IMR-90 (cell line): ENCODE measurements at regions not wholly inside any gene's neighbourhood (a gene's known extent, or its start where the extent isn't known, plus 50 kb on each side); places are given as distances from the start of the nearest gene placed in this dataset.

Experiments used
- ATAC-seq: fragments of 200-7000 bp; cut with Tn5 transposase; 2 replicates; pipeline ENCODE4 v1.9.1; 2020; ENCODE audit warnings: low read depth, mild to moderate bottlenecking, moderate library complexity
- BruUV-seq: library from RNA; stranded (reverse); fragments of 400-500 nt; replicated peaks from 2 replicates; lab custom pipeline; 2021; lab: Mats Ljungman, UMichigan
- CTCF ChIA-PET: fragments of 300-600 bp; formaldehyde crosslinking; extraction: SDS; loops from one replicate; lab custom pipeline; 2021; ENCODE audit warnings: antibody characterized with exemption; lab: Yijun Ruan, JAX
- POLR2A ChIA-PET: fragments of 300-600 bp; sonication (Branson Sonifier 250); formaldehyde crosslinking; loops from one replicate; lab custom pipeline; 2022; ENCODE audit warnings: antibody characterized with exemption; ENCODE audit not compliant: unreplicated experiment; lab: Charles Lee
- DNase-seq: peaks from one replicate; pipeline ENCODE4 v3.0.0; 2013
- H2AFZ ChIP-seq: replicated peaks from 2 replicates; pipeline ENCODE3; 2013; ENCODE audit warnings: low read length, mild to moderate bottlenecking; ENCODE audit not compliant: poor library complexity
- H2AK5ac ChIP-seq: 2 replicates; pipeline ENCODE4 v1.6.1; 2013; ENCODE audit warnings: low read depth, low read length, inconsistent platforms
- H2AK9ac ChIP-seq: replicated peaks from 2 replicates; pipeline ENCODE3; 2013; ENCODE audit warnings: mild to moderate bottlenecking, low read depth, low read length, moderate library complexity; ENCODE audit not compliant: poor library complexity
- H2BK120ac ChIP-seq: 2 replicates; pipeline ENCODE4 v1.6.1; 2013; ENCODE audit warnings: low read depth, low read length, inconsistent platforms
- H2BK15ac ChIP-seq: 3 replicates; pipeline ENCODE4 v1.6.1; 2013; ENCODE audit warnings: low read depth, low read length, inconsistent platforms
- H2BK20ac ChIP-seq: 2 replicates; pipeline ENCODE4 v1.6.1; 2013; ENCODE audit warnings: low read depth, mild to moderate bottlenecking, inconsistent platforms, low read length, moderate library complexity
- H2BK5ac ChIP-seq: 2 replicates; pipeline ENCODE4 v1.6.1; 2013; ENCODE audit warnings: mild to moderate bottlenecking, low read depth, low read length, inconsistent platforms; ENCODE audit not compliant: poor library complexity, severe bottlenecking
- H3K14ac ChIP-seq: replicated peaks from 2 replicates; pipeline ENCODE4 v1.6.1; 2013; ENCODE audit warnings: low read depth, low read length, inconsistent platforms
- H3K18ac ChIP-seq: 2 replicates; pipeline ENCODE4 v1.6.1; 2013; ENCODE audit warnings: low read depth, low read length, control low read depth
- H3K23ac ChIP-seq: 2 replicates; pipeline ENCODE4 v1.6.1; 2013; ENCODE audit warnings: low read depth, low read length, inconsistent platforms
- H3K27ac ChIP-seq: 2 replicates; pipeline ENCODE4 v1.5.1; 2013; ENCODE audit warnings: mild to moderate bottlenecking, control low read depth, low read length; ENCODE audit not compliant: insufficient read depth
- H3K27me3 ChIP-seq: 2 replicates; pipeline ENCODE4 v1.6.1; 2013; ENCODE audit warnings: low read length; ENCODE audit not compliant: control insufficient read depth, insufficient read depth
- H3K36me3 ChIP-seq: 2 replicates; pipeline ENCODE4 v1.6.1; 2013; ENCODE audit warnings: low read length, mixed read lengths; ENCODE audit not compliant: control insufficient read depth, insufficient read depth
- H3K4ac ChIP-seq: 2 replicates; pipeline ENCODE4 v1.6.1; 2013; ENCODE audit warnings: low read depth, low read length, inconsistent platforms
- H3K4me1 ChIP-seq: 2 replicates; pipeline ENCODE4 v1.6.1; 2013; ENCODE audit warnings: low read length, mixed read lengths; ENCODE audit not compliant: control insufficient read depth, insufficient read depth
- H3K4me2 ChIP-seq: 2 replicates; pipeline ENCODE4 v1.6.1; 2013; ENCODE audit warnings: low read depth, mild to moderate bottlenecking, control low read depth, low read length, moderate library complexity
- H3K4me3 ChIP-seq: 2 replicates; pipeline ENCODE4 v1.5.1; 2013; ENCODE audit warnings: low read depth, mild to moderate bottlenecking, control low read depth, low read length, moderate library complexity; ENCODE audit not compliant: insufficient read depth
- H3K56ac ChIP-seq: 2 replicates; pipeline ENCODE4 v1.6.1; 2013; ENCODE audit warnings: low read length, inconsistent platforms; ENCODE audit not compliant: insufficient read depth; ENCODE audit errors: extremely low read depth
- H3K79me1 ChIP-seq, 2 experiments: 2 replicates each; pipeline ENCODE4 v1.6.1; 2013; ENCODE audit warnings: low read length in 2 of 2, inconsistent platforms in 1 of 2, low read depth in 1 of 2
- H3K9ac ChIP-seq: 2 replicates; pipeline ENCODE4 v1.6.1; 2013; ENCODE audit warnings: low read depth, low read length, control low read depth
- H3K9me1 ChIP-seq: 2 replicates; pipeline ENCODE4 v1.6.1; 2013; ENCODE audit warnings: low read length, inconsistent platforms; ENCODE audit not compliant: insufficient read depth
- H3K9me3 ChIP-seq: 2 replicates; pipeline ENCODE4 v1.6.1; 2013; ENCODE audit warnings: low read length; ENCODE audit not compliant: control insufficient read depth, insufficient read depth
- H4K20me1 ChIP-seq: 2 replicates; pipeline ENCODE4 v1.6.1; 2013; ENCODE audit warnings: low read length, inconsistent platforms; ENCODE audit not compliant: insufficient read depth
- H4K5ac ChIP-seq: 2 replicates; pipeline ENCODE4 v1.6.1; 2013; ENCODE audit warnings: mild to moderate bottlenecking, low read depth, low read length, control low read depth
- H4K8ac ChIP-seq, 2 experiments: 2 replicates each; pipeline ENCODE4 v1.6.1; 2013; ENCODE audit warnings: low read depth in 2 of 2, low read length in 2 of 2, control low read depth in 1 of 2, inconsistent platforms in 1 of 2
- H4K91ac ChIP-seq: 2 replicates; pipeline ENCODE4 v1.6.1; 2013; ENCODE audit warnings: low read depth, low read length, inconsistent platforms; ENCODE audit not compliant: insufficient read depth
- BHLHE40 ChIP-seq: fragments of 150-350 bp; IDR thresholded peaks from 2 replicates; pipeline ENCODE4 v1.6.1; 2016; ENCODE audit warnings: mild to moderate bottlenecking, low read depth, low read length
- CEBPB ChIP-seq: IDR thresholded peaks from 2 replicates; pipeline ENCODE4 v1.6.1; 2012; ENCODE audit warnings: low read depth, low read length, improper control_type of control experiment
- CHD1 ChIP-seq: IDR thresholded peaks from 2 replicates; pipeline ENCODE4 v1.6.1; 2012; ENCODE audit warnings: low read depth, low read length, improper control_type of control experiment
- CTCF ChIP-seq: conservative IDR thresholded peaks from 2 replicates; pipeline ENCODE4 v1.5.1; 2012; ENCODE audit warnings: mild to moderate bottlenecking, low read depth, low read length, improper control_type of control experiment
- ELK1 ChIP-seq: fragments of 150-350 bp; IDR thresholded peaks from 2 replicates; pipeline ENCODE4 v1.6.1; 2016; ENCODE audit warnings: low read depth, mild to moderate bottlenecking, low read length, moderate library complexity, borderline replicate concordance
- FOS ChIP-seq: fragments of 150-350 bp; IDR thresholded peaks from 2 replicates; pipeline ENCODE4 v1.6.1; 2016; ENCODE audit warnings: low read depth, low read length
- MAFK ChIP-seq: IDR thresholded peaks from 2 replicates; pipeline ENCODE4 v1.6.1; 2012; ENCODE audit warnings: low read depth, low read length, improper control_type of control experiment
- MAZ ChIP-seq: IDR thresholded peaks from 2 replicates; pipeline ENCODE4 v1.6.1; 2012; ENCODE audit warnings: low read depth, mild to moderate bottlenecking, low read length, improper control_type of control experiment, moderate library complexity, borderline replicate concordance
- MXI1 ChIP-seq: IDR thresholded peaks from 2 replicates; pipeline ENCODE4 v1.6.1; 2012; ENCODE audit warnings: low read depth, mild to moderate bottlenecking, low read length, moderate library complexity, borderline replicate concordance
- NFE2L2 ChIP-seq: fragments of 150-350 bp; IDR thresholded peaks from 2 replicates; pipeline ENCODE4 v1.6.1; 2016; ENCODE audit warnings: low read depth, mild to moderate bottlenecking, low read length
- POLR2A ChIP-seq: IDR thresholded peaks from 2 replicates; pipeline ENCODE4 v1.6.1; 2012; ENCODE audit warnings: mild to moderate bottlenecking, low read depth, low read length
- RAD21 ChIP-seq: IDR thresholded peaks from 2 replicates; pipeline ENCODE4 v1.6.1; 2012; ENCODE audit warnings: low read length, improper control_type of control experiment
- RCOR1 ChIP-seq: IDR thresholded peaks from 2 replicates; pipeline ENCODE4 v1.6.1; 2012; ENCODE audit warnings: mild to moderate bottlenecking, low read length, improper control_type of control experiment; ENCODE audit not compliant: insufficient replicate concordance
- RFX5 ChIP-seq: IDR thresholded peaks from 2 replicates; pipeline ENCODE4 v1.8.0; 2012; ENCODE audit warnings: low read depth, mild to moderate bottlenecking, low read length, moderate library complexity
- SMC3 ChIP-seq: fragments of 150-350 bp; IDR thresholded peaks from 2 replicates; pipeline ENCODE4 v1.6.1; 2016; ENCODE audit warnings: low read depth, mild to moderate bottlenecking, antibody characterized with exemption, low read length, moderate library complexity
- USF2 ChIP-seq: fragments of 150-350 bp; IDR thresholded peaks from 2 replicates; pipeline ENCODE4 v1.6.1; 2017; ENCODE audit warnings: mild to moderate bottlenecking, antibody characterized with exemption, low read length, low read depth
- WGBS, 2 experiments: methylation state at CpG; one replicate each; pipeline versions ENCODE4 v1.1.5 to v1.1.7; 2013; ENCODE audit warnings: missing lambda C conversion rate in 2 of 2; ENCODE audit not compliant: insufficient read length in 1 of 2; ENCODE audit errors: extremely low coverage in 2 of 2; 5-methylcytosine and 5-hydroxymethylcytosine counted together
- dilution Hi-C: fragments of 300-500 bp; cut with HindIII; formaldehyde crosslinking; loops from one replicate; pipeline ENCODE4 v1.14.3; 2018; ENCODE audit warnings: low sequenced_read_pairs; ENCODE audit not compliant: unreplicated experiment
- in situ Hi-C: fragments of 300-500 bp; cut with MboI; formaldehyde crosslinking; loops from 3 replicates; pipeline ENCODE4 v1.14.3; 2019; ENCODE audit warnings: low sequenced_read_pairs, inconsistent platforms, mixed read lengths
- intact Hi-C: fragments of 100-400 bp; cut with micrococcal nuclease; formaldehyde crosslinking; loops from 2 replicates; pipeline ENCODE4 v1.10.0; 2022

GRCh38 chr1:55376897-55377296, 161.7 kb upstream of the USP24 start:
- no peak overlapping the region for H3K56ac ChIP-seq
- H3K14ac ChIP-seq: peak overlapping the region; percentile 48; the same call in 1 of the 2 replicates
- no TSS peak for BruUV-seq
- peaks cover 13% of the 10 kb centered on the region for H3K4me1 ChIP-seq
- H3K9me1 ChIP-seq: peaks cover 16% of the 10 kb centered on the region
- DNase-seq: no peak
- H2BK15ac ChIP-seq: 0 out of 3 replicates have a peak overlapping the region, but pooled peaks have one; percentile 53
- no peaks in the 10 kb centered on the region for H4K20me1 ChIP-seq
- H2BK5ac ChIP-seq: no peak overlapping the region
- H2BK120ac ChIP-seq: peak overlapping the region; percentile 70; the same call in 1 of the 2 replicates
- H3K27ac ChIP-seq: no peak overlapping the region
- peak overlapping the region; percentile 67; the same call in 1 of the 2 replicates for H2BK20ac ChIP-seq
- 0 out of 2 replicates have a peak overlapping the region, but pooled peaks have one; percentile 65 for H2AK5ac ChIP-seq
- peak overlapping the region in 1 of 2 experiments; percentile 40; a peak in 2 of 4 replicates for H4K8ac ChIP-seq
- no peak overlapping the region for H3K9ac ChIP-seq
- H3K4ac ChIP-seq: peak overlapping the region; percentile 64; the same call in 1 of the 2 replicates
- no peaks in the 10 kb centered on the region for H3K27me3 ChIP-seq
- H3K23ac ChIP-seq: no peak overlapping the region
- no peaks in the 10 kb centered on the region for H3K36me3 ChIP-seq
- no peaks in the 10 kb centered on the region for H3K79me1 ChIP-seq
- POLR2A ChIA-PET: no interaction called here
- H3K18ac ChIP-seq: no peak overlapping the region
- dilution Hi-C loops: no loop called here
- TF ChIP-seq CHD1: no peak
- TF ChIP-seq MAFK: no peak
- no peak for TF ChIP-seq CTCF
- no peak for TF ChIP-seq USF2
- TF ChIP-seq RFX5: no peak
- no peak for TF ChIP-seq CEBPB
- TF ChIP-seq RCOR1: no peak
- no peak for TF ChIP-seq MAZ
- TF ChIP-seq MXI1: no peak
- no peak for TF ChIP-seq POLR2A
- TF ChIP-seq ELK1: no peak
- no peak for TF ChIP-seq BHLHE40
- TF ChIP-seq SMC3: no peak
- TF ChIP-seq RAD21: no peak
- TF ChIP-seq NFE2L2: no peak
- no peak for TF ChIP-seq FOS
- no peak for ATAC-seq
- in situ Hi-C loops: no loop called here
- H2AK9ac ChIP-seq: no peak overlapping the region
- no peak overlapping the region for H3K4me3 ChIP-seq
- H4K5ac ChIP-seq: no peak overlapping the region
- peak overlapping the region; percentile 45; the same call in 1 of the 2 replicates for H4K91ac ChIP-seq
- WGBS, 2 experiments: no CpG with 5 or more reads among the region's 1 CpG
- intact Hi-C loops: loop anchor here (5.0 to 10.0 kb wide), 3 partner anchors 130 to 1098 kb away; no protein-coding TSS in a partner anchor
- no peaks in the 10 kb centered on the region for H3K9me3 ChIP-seq
- H3K4me2 ChIP-seq: no peak overlapping the region
- CTCF ChIA-PET: interaction anchor here (1.0 to 1.6 kb wide), 3 partner anchors 50 to 1200 kb away, joined by 3 to 8 read pairs (median 4); no protein-coding TSS in a partner anchor
- H2AFZ ChIP-seq: no peak overlapping the region
